MCF 10A (cell line): ENCODE measurements at regions not wholly inside any gene's neighbourhood (a gene's known extent, or its start where the extent isn't known, plus 50 kb on each side); places are given as distances from the start of the nearest gene placed in this dataset.

ENCODE experiments used
- BruUV-seq: library from RNA; stranded (reverse); fragments of 400-500 nt; replicated peaks from 2 replicates; lab custom pipeline; 2021; lab: Mats Ljungman, UMichigan
- CTCF ChIA-PET: fragments of 300-600 bp; sonication (Branson Sonifier 250); formaldehyde crosslinking; extraction: SDS; loops from one replicate; lab custom pipeline; 2021; ENCODE audit warnings: antibody characterized with exemption, inconsistent platforms; lab: Yijun Ruan, JAX
- POLR2A ChIA-PET: fragments of 300-600, 350-650 bp; sonication (Branson Sonifier 250); formaldehyde crosslinking; extraction: SDS; loops from one replicate; lab custom pipeline; 2020; ENCODE audit warnings: antibody characterized with exemption, inconsistent platforms; lab: Yijun Ruan, JAX
- DNase-seq: peaks from one replicate; pipeline ENCODE4 v3.0.0-alpha.2; 2018; ENCODE audit not compliant: unreplicated experiment
- H3K27ac Mint-ChIP-seq: one replicate; pipeline ENCODE4 v1.8.0; 2022; ENCODE audit warnings: mild to moderate bottlenecking, low read depth, mixed read lengths; ENCODE audit not compliant: unreplicated experiment
- H3K27me3 Mint-ChIP-seq: one replicate; pipeline ENCODE4 v1.8.0; 2022; ENCODE audit warnings: mixed read lengths; ENCODE audit not compliant: insufficient read depth, unreplicated experiment
- H3K36me3 Mint-ChIP-seq: one replicate; pipeline ENCODE4 v1.8.0; 2022; ENCODE audit warnings: mild to moderate bottlenecking, moderate library complexity, mixed read lengths; ENCODE audit not compliant: insufficient read depth, unreplicated experiment
- H3K4me1 Mint-ChIP-seq: one replicate; pipeline ENCODE4 v1.8.0; 2022; ENCODE audit warnings: mixed read lengths; ENCODE audit not compliant: insufficient read depth, unreplicated experiment
- H3K4me3 Mint-ChIP-seq: one replicate; pipeline ENCODE4 v1.8.0; 2022; ENCODE audit warnings: mild to moderate bottlenecking, moderate library complexity, mixed read lengths; ENCODE audit not compliant: unreplicated experiment
- H3K9me3 Mint-ChIP-seq: one replicate; pipeline ENCODE4 v1.8.0; 2022; ENCODE audit warnings: mixed read lengths; ENCODE audit not compliant: unreplicated experiment
- intact Hi-C: fragments of 100-400 bp; cut with micrococcal nuclease; formaldehyde crosslinking; loops from 2 replicates; pipeline ENCODE4 v1.14.1; 2022
- TF ChIP-seq, protein P1 (sequence below): fragments of 200-600 bp; IDR thresholded peaks from one replicate; pipeline ENCODE4 v1.8.0; 2022; ENCODE audit warnings: antibody characterized with exemption, mild to moderate bottlenecking; ENCODE audit not compliant: unreplicated experiment

DNA sequence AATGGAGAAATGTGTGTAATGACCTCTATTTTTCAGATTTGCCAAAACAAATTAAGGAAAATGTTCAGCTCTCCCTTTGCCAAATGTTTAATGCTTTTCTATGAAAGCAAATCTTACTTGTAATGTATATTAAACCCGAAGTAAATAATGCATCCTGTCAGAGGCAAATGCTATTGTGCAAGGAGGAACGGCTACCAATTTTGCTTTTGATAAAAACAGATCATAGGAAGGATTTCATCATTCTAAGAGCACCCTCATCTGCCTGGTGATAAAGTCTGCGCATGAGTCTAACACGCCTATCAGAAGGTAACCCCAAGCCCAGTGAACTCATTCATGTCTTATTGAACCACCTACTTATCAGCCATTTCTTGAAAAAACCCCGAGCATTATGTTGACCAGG is 412.4 kb upstream of the MKI67 start:
- POLR2A ChIA-PET, result no interaction called here
- Mint-ChIP-seq H3K4me3 (no peak overlapping the region), H3K36me3 (no peaks in the 10 kb centered on the region), H3K27ac (no peak overlapping the region), H3K9me3 (no peaks in the 10 kb centered on the region), H3K4me1 (no peaks in the 10 kb centered on the region), H3K27me3 (peaks cover 42% of the 10 kb centered on the region)
- intact Hi-C loops, result no loop called here
- TF ChIP-seq, protein P1, sequence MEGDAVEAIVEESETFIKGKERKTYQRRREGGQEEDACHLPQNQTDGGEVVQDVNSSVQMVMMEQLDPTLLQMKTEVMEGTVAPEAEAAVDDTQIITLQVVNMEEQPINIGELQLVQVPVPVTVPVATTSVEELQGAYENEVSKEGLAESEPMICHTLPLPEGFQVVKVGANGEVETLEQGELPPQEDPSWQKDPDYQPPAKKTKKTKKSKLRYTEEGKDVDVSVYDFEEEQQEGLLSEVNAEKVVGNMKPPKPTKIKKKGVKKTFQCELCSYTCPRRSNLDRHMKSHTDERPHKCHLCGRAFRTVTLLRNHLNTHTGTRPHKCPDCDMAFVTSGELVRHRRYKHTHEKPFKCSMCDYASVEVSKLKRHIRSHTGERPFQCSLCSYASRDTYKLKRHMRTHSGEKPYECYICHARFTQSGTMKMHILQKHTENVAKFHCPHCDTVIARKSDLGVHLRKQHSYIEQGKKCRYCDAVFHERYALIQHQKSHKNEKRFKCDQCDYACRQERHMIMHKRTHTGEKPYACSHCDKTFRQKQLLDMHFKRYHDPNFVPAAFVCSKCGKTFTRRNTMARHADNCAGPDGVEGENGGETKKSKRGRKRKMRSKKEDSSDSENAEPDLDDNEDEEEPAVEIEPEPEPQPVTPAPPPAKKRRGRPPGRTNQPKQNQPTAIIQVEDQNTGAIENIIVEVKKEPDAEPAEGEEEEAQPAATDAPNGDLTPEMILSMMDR, result no peak
- CTCF ChIA-PET, result interaction anchor here (1.6 kb wide), 1 partner anchor 10 kb away, joined by 9 read pairs; no protein-coding TSS in a partner anchor
- no peak for DNase-seq
- BruUV-seq, result no TSS peak

DNA sequence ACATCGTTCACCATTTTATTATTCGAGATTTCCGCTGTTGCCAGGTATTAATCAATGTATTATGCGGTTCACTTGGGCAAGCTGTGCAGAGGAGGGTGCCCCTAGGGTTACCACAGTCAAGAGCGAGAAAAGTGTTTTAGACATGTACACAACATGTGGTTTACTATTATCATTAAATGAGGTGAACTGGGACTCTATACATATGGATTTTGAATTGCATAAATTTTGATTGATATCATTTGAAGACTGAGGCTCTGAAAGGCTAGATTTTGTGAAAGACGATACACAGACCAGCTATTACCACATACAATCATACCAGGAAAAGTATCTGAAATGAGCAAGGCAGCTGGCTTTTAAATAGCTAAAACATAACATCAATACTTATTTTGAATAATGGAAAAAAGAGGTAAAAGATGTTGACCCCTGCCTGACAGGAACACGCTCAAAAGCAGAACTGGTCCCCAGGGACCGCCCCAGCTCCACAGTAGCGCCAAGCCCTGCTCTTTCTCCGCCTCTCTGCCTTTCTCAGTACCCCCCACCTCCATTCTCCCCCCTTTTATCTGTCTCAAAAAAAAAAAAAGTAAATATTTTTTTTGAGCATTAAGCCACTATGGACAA is 413.4 kb upstream of the MKI67 start:
- no peak overlapping the region for H3K27ac Mint-ChIP-seq
- CTCF ChIA-PET, result interaction anchor here (0.6 to 1.6 kb wide), 2 partner anchors 9 to 120 kb away, joined by 3 to 6 read pairs; no protein-coding TSS in a partner anchor

DNA sequence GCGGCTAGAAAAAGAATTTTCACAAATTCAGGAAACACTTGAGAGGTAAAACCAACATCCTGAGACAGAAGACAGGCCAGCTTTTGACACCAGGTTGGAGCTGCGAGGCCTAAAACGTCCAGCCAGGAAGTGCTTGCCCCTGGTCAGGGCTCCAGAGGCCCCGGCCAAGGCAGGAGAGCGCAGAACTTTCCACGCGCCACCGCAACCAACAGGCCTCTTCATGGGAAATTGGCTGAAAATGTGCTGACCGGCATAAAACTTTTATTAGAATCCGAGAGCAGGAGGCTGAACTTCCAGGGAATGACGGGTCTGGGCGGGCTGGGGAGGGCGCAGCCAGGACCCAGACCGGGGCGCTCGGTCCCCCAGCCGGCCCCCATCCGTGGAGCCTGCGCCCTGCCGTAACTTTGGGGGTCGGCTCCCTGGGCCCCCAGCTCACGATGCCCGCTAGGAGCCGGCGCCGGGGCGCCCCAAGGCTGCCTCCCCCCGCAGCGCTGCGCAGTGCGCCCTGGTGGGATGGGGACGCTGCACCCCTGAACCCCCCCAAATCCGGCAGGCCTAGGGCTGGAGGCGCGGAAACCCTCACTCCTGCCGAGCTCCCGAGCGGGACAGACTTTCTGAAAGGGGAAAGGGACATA is 414.0 kb upstream of the MKI67 start:
- no peaks in the 10 kb centered on the region for H3K4me1 Mint-ChIP-seq
- H3K4me3 Mint-ChIP-seq, result no peak overlapping the region
- no peak overlapping the region for H3K27ac Mint-ChIP-seq

More for the DNA sequence above, 413.4 kb upstream of the MKI67 start:
- no peaks in the 10 kb centered on the region for H3K36me3 Mint-ChIP-seq
- no peak for DNase-seq
- intact Hi-C loops, result no loop called here
- H3K4me1 Mint-ChIP-seq, result no peaks in the 10 kb centered on the region
- H3K9me3 Mint-ChIP-seq, result no peaks in the 10 kb centered on the region
- POLR2A ChIA-PET, result no interaction called here
- no TSS peak for BruUV-seq
- TF ChIP-seq, protein P1, result no peak
- H3K27me3 Mint-ChIP-seq, result peaks cover 39% of the 10 kb centered on the region
- no peak overlapping the region for H3K4me3 Mint-ChIP-seq

More for the DNA sequence above, 414.0 kb upstream of the MKI67 start:
- Mint-ChIP-seq H3K36me3 (no peaks in the 10 kb centered on the region), H3K9me3 (no peaks in the 10 kb centered on the region), H3K27me3 (peaks cover 32% of the 10 kb centered on the region)
- TF ChIP-seq, protein P1, result no peak
- ChIA-PET POLR2A (no interaction called here), CTCF (interaction anchor here (1.6 kb wide), 1 partner anchor 9 kb away, joined by 6 read pairs; no protein-coding TSS in a partner anchor)
- intact Hi-C loops, result no loop called here
- BruUV-seq, result no TSS peak
- no peak for DNase-seq
